ENCODE measurements at regions not wholly inside any gene's neighbourhood (a gene's known extent, or its start where the extent isn't known, plus 50 kb on each side); places are given as distances from the start of the nearest gene placed in this dataset.
A peak's percentile ranks its signal among the peaks of the same experiment; 100 is the strongest.

- DNase-seq = no peak
These were observed 300.7 kb downstream of the ZNF536 start for GRCh38 chr19:30672926-30673325.

DNA sequence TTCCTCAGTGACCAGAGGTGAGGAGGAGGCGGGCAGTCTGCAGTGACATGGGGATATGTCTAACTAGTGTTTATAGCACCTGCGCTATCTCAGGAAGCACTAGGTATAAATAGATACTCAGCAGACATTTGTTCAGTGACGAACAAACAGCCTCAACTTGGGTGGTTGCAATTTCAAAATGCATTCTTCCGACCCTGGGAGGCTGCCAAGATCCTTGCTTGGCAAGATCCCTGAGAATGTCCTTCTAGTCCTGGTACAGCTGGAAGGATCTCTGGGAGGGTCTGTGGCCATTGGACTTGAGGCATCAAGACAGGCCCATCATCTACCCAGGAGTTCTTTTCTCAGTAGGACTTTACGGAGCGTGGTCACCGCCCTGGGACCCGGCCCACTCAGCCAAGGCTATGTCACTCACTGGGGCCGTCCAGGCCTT lies 299.5 kb downstream of the ZNF536 start:
- no peak for DNase-seq

DNA sequence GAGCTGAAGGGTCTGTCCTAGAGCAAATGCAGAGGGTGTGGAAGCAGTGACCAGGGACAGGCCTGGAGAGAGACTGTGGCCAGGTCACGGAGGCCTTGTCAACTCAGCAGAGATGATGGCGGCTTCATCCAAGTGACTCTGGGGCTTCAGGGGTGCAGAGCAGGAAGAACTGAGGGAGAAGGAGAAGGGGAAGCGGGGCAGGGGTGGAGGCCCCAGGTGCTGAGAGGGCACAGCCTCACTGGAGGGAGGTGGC lies 299.1 kb downstream of the ZNF536 start:
- DNase-seq = no peak

GRCh38 chr19:30670562-30671366 lies 298.6 kb downstream of the ZNF536 start:
- DNase-seq = no peak

DNA sequence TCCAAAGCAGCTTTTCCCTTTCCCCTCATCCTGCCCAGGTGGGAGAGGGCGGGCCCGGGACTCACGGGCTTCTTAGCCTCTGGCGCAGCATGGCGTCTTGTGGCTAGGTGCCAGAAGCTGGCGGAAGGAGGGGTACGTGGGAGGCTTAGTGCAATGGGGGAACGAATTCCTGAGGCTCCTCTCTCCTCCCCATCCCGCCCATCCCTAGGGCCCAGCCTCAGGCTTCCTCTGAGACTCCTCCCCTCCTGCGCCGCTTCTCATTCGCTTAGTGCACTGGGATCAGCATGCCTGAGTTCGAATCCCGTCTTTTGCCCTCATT lies 297.8 kb downstream of the ZNF536 start:
- DNase-seq = no peak

DNA sequence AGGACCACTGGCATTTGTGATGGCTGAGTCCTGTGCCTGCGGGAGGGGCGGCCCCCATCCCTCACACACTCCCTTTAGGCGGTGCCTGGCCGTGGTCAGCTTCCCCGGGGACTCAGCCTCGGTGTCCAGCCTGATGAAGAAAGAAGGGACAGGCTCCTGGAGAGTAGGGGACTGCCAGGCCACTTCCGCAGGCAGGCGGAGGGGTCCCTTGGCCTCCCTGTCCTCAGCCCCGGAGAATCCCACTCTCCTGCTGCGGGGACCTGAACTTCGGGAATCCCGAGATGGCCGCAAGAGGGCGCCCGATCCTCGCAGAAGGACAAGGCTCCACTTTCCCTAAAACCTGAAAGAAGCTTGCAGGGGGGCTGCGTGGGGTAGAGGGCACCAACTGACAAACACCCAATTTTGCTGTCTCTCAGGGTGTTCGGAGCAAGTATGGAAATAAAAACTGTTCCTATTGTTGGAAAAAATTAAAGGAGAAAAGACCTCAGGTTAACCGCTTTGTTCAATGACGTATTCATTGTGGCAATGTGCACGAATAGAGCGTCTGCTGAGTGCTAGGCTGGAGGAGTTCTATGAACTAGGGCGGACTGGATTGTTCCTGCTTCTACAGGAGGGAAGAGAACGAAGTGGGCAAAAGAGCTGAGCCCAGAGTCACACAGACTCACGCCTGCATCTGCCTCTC lies 297.3 kb downstream of the ZNF536 start:
- DNase-seq = peak; percentile 61 to 71

DNA sequence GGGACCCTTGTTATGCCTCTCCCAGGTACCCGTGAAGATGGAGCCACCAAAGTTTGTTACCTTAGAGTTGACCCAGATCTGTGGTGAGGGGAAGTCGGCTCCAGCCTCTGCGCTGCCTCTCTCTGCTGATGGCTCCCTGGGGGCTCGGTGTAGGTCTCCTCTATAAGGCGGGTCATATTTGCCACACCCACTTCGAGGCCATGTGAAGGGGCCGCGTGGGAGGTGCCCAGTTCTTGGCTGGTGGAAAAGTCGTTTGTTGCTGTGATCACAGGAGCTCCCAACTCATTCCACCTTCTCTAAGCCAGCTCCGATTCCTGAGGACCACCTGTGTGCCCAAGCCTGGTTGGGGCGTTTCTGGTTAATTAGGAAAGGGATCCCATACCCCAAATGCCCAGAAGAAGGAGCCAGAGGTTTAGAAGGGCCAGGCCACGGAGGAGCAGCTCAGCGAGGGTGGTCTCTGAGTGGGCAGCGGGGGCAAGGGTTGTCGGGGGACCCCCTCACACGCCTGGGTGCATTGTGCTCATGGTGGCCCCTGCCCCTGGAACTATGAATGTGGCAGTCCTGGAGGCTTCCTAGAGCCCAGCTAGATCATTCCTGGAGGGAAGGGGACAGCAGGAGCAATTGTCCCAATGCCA lies 296.5 kb downstream of the ZNF536 start:
- DNase-seq = no peak

GRCh38 chr19:30667746-30668145 lies 295.6 kb downstream of the ZNF536 start:
- DNase-seq = no peak

DNA sequence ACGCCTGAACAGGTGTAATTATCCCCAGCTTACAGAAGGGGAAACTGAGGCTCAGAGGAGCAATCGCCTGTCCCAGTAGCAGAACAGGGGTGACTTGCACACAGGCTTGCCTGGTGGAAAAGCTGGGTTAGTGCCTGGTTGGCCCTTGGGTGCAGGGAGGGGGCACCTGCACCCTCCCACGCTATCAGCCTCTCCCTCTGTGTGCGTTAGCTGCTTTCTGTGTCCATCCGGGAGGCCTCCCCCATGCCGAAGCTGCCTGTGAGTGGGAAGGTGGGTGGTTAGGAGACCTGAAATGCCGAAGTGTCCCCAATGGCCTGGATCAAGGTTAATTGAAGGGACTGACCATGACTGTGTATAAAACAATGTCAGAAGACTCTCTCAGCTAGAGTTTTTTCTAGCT lies 295.0 kb downstream of the ZNF536 start:
- no peak for DNase-seq

DNA sequence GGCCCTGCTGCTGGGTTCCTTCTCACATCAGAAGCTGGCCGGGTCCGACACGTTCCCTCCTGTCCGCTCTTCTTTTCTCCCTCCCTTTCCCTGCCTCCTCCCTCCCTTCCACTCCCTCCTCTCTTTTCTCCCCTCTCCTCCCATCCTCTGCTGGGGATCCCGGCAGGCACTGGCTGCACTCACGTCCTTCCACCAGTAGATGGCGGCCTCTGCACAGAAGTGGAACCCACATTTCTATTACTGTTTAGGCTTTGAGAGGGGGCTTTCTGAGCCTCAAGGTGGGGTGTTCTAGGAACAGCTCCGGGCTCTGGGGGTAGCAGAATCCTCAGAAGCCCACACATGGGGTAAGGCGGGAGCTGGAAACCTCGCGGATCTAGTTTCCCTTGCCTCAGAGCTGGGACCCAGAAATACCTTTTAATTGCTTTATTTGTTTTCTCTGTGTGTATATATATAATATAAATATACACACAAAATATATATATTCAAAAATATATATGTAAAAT lies 294.2 kb downstream of the ZNF536 start:
- DNase-seq = peak; percentile 49 to 57

DNA sequence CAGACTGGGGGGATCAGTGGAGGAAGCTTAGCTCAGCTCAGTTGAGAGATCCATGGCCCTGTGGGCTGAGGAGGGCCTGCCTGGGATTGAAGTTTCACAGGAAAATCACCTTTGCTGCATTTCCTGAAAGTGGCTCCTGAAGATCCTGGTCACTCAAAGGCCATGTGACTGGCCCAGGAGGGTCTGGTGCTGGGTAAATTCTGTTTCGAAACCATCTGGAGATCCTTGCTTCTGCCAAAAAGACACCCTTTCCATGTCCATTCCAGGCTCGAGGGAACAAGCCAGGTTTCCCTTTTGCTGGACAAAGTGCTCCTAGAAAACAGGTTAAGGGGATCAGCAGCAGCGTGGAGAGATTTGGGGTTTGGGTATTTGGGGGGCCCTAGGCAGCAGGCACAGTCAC lies 293.3 kb downstream of the ZNF536 start:
- DNase-seq = no peak

GRCh38 chr19:30663611-30664174 lies 291.5 kb downstream of the ZNF536 start:
- no peak for DNase-seq

DNA sequence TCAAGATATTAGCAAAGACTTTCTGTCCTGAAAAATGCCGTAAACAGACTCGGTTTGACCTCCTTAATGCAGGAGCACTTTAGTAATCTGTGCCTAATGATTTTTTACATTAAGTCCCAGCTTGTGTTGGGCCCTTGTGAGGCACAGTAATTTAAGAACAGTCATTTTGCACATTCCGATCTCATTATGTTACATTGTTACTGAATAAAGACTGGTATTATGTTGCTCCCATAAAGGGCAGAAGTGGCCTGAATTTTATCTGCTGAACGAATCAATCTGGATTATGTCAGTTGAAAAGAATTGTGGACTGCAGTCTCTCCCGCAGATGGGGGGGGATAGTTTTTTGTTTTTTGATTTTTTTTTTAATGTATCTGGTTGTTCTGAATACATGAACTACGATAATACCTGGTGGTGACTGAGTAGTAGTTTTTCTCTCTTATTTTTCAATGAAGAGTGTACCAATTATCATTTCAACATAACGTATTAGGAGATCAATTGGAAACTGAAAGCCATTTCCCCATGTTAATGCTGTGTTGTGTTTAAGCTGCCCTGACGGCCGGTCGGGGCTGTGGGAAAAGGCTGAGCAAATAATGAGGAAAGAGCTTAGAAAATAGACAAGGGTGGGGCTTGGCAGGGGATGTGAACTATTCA lies 290.2 kb downstream of the ZNF536 start:
- no peak for DNase-seq

DNA sequence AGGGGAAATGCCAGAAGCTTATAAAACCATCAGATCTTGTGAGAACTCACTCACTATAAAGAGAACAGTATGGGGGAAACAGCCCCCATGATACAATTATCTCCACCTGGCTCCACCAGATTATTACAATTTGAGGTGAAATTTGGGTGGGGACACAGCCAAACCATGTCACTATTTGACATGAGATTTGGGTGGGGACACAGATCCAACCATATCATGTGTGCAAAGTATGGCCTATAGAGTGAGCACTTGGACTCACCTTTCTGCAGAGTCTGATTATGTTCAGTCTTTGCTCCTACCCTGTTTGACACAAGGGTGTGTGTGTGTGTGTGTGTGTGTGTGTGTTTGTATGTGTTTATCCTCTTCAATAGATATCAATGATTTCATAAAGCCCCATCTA lies 287.5 kb downstream of the ZNF536 start:
- DNase-seq = no peak

DNA sequence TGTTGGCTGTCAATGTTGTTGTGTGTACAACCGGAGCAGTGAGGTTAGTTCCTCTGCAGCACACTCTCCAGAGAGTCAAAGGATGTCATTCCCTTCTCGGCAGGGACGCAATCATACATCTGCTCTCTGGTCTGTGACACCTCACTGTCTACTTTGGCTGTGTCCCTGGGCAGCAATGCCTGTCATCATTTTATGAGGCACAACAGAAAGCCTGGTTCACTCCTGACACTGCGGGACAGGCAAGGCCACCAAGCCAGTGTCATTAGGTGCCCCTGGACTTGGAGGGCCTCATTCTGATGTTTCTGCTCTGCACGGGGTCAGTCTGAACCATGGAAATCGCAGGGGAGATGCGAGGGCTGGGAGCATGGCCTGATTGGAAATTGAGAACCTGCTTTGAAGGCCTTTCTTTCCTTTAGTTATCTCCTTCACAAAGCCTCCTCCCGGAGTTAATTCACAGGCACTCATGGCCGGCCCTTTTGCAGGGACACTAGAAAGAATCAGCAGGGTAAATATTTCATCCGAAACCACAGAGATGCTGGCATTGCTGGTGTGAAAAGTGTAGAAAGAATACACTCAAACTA lies 284.4 kb downstream of the ZNF536 start:
- no peak for DNase-seq

- peak in 1 of 2 donors; percentile 3 for DNase-seq
These were observed 281.6 kb downstream of the ZNF536 start for GRCh38 chr19:30653646-30654386.

DNA sequence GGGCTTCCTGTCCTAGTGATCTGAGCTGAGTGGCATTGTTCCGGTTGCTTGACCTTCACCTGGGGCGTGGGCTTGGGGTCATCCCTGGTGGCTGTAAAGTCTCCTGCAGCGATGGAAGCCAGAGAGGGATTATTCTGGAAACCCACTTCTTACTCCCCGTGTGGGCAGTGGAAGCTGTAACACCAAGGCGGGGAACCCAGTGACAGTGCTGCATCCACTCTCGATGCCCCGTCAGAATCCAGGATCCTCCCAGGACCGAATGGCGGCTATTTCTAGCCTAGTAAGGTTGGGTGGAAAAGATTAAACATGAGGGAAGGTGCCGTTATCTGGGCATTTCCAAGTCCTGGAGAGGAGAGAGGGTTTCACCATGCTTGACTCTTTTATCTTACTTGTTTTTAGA lies 280.6 kb downstream of the ZNF536 start:
- peak in 1 of 2 donors; percentile 5 for DNase-seq

- no peak for DNase-seq
These were observed 279.5 kb downstream of the ZNF536 start for GRCh38 chr19:30651691-30652090.

- no peak for DNase-seq
These were observed 278.9 kb downstream of the ZNF536 start for GRCh38 chr19:30651066-30651465.

- peak; percentile 21 to 43 for DNase-seq
These were observed 277.9 kb downstream of the ZNF536 start for GRCh38 chr19:30649934-30650614.

Data from stimulated activated CD4-positive, alpha-beta T cell treated with anti-CD3 and anti-CD28 coated beads, Interleukin-2, amount 100 ng/mL, for 24 hours (primary cell).